ENCODE measurements at regions not wholly inside any gene's neighbourhood (a gene's known extent, or its start where the extent isn't known, plus 50 kb on each side); places are given as distances from the start of the nearest gene placed in this dataset.
A peak's percentile ranks its signal among the peaks of the same experiment; 100 is the strongest.

DNA sequence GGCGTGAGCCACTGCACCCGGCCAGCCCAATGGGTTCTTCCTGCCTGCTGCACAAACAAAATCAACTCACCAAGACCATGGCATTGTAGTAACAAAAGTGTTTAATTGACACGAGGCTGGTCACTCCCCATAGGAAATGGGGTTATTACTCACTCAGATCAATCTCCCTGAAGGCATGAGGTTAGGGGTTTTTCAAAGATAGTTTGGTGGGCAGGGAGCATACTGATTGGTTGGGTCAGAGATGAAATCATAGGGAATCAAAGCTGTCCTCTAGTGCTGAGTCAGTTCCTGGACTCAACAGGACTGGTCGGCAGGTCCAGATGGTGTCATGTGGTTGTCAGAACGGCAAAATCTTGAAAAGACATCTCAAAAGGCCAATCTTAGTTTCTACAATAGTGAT is 122.1 kb downstream of the TMEM17 start:
- no peak for DNase-seq (ENCODE audit: low read depth)
- no peaks in the 10 kb centered on the region for H3K27me3 ChIP-seq (ENCODE audit: control insufficient read depth, insufficient read depth, low read length)
- TF ChIP-seq, protein P1, sequence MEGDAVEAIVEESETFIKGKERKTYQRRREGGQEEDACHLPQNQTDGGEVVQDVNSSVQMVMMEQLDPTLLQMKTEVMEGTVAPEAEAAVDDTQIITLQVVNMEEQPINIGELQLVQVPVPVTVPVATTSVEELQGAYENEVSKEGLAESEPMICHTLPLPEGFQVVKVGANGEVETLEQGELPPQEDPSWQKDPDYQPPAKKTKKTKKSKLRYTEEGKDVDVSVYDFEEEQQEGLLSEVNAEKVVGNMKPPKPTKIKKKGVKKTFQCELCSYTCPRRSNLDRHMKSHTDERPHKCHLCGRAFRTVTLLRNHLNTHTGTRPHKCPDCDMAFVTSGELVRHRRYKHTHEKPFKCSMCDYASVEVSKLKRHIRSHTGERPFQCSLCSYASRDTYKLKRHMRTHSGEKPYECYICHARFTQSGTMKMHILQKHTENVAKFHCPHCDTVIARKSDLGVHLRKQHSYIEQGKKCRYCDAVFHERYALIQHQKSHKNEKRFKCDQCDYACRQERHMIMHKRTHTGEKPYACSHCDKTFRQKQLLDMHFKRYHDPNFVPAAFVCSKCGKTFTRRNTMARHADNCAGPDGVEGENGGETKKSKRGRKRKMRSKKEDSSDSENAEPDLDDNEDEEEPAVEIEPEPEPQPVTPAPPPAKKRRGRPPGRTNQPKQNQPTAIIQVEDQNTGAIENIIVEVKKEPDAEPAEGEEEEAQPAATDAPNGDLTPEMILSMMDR (IDR thresholded peaks at IDR 0.05; ENCODE audit: insufficient read depth, low read length, poor library complexity, severe bottlenecking), result no peak
- H3K36me3 ChIP-seq (ENCODE audit: control insufficient read depth, insufficient read depth, low read length), result no peaks in the 10 kb centered on the region
- H3K4me3 ChIP-seq (ENCODE audit: low read depth, low read length), result no peak overlapping the region

DNA sequence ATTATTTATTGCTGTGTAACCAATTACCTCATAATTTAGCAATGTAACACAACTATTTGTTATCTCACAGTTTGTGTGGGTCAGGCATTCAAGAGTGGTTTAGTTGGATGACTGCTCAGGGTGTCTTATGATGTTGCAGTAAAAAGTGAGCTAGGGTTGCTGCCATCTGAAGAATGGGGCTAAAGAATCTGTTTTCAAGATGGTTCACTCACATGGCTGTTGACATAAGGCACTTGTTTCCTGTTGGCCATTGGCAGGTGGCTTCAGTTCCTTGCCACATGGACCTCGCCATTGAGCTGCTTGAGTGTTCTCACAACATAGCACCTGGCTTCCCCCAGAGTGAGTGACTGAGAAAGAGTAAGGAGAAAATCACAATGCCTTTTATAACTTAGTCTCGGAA is 123.2 kb downstream of the TMEM17 start:
- H3K27me3 ChIP-seq (ENCODE audit: control insufficient read depth, insufficient read depth, low read length), result no peaks in the 10 kb centered on the region
- no peak overlapping the region for H3K4me3 ChIP-seq (ENCODE audit: low read depth, low read length)
- TF ChIP-seq, protein P1 (IDR thresholded peaks at IDR 0.05; ENCODE audit: insufficient read depth, low read length, poor library complexity, severe bottlenecking), result no peak
- no peaks in the 10 kb centered on the region for H3K36me3 ChIP-seq (ENCODE audit: control insufficient read depth, insufficient read depth, low read length)
- no peak for DNase-seq (ENCODE audit: low read depth)

DNA sequence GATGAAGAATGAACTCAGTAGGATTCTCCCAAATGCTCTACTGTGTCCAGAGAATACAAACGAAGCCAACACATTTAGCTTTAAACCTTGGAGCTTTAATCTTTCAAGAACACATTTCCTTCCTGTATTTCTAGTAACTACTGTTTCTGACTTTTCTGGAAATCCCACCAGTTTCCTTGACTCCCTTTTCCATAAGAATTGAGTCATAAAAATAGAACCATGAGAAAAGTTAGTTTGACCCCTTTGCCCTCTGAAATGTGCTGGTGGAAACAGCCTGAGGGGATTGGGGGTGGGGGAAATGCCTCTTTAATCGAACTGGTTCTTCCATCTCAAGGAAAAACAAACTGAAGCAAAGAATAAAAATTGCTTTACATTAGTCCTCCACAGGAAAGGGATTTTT is 123.9 kb downstream of the TMEM17 start:
- no peak for DNase-seq (ENCODE audit: low read depth)
- Histone ChIP-seq H3K36me3 (ENCODE audit: control insufficient read depth, insufficient read depth, low read length) (no peaks in the 10 kb centered on the region), H3K4me3 (ENCODE audit: low read depth, low read length) (no peak overlapping the region), H3K27me3 (ENCODE audit: control insufficient read depth, insufficient read depth, low read length) (no peaks in the 10 kb centered on the region)
- TF ChIP-seq, protein P1 (IDR thresholded peaks at IDR 0.05; ENCODE audit: insufficient read depth, low read length, poor library complexity, severe bottlenecking), result no peak

DNA sequence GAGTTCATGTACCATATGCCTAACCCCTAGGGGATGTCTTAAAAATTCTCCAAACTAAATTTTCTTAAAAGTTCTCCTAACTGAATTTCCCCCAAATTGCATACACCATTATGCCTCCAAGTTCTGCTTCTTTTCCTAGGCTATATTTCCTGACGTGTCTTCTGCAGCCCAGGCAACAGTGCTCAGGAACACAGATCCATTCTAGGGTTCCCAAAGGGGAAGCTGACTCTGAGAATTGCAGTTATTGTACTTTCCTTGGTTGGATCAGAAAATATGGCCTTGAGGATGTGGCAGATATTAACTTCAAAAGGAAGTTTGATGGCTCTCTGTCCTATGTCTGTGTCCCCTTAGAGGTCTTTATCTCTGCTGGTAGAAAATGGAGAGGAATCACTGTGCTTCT is 124.3 kb downstream of the TMEM17 start:
- H3K27me3 ChIP-seq (ENCODE audit: control insufficient read depth, insufficient read depth, low read length), result no peaks in the 10 kb centered on the region
- H3K36me3 ChIP-seq (ENCODE audit: control insufficient read depth, insufficient read depth, low read length), result no peaks in the 10 kb centered on the region
- TF ChIP-seq, protein P1 (IDR thresholded peaks at IDR 0.05; ENCODE audit: insufficient read depth, low read length, poor library complexity, severe bottlenecking), result no peak
- DNase-seq (ENCODE audit: low read depth), result no peak
- no peak overlapping the region for H3K4me3 ChIP-seq (ENCODE audit: low read depth, low read length)

DNA sequence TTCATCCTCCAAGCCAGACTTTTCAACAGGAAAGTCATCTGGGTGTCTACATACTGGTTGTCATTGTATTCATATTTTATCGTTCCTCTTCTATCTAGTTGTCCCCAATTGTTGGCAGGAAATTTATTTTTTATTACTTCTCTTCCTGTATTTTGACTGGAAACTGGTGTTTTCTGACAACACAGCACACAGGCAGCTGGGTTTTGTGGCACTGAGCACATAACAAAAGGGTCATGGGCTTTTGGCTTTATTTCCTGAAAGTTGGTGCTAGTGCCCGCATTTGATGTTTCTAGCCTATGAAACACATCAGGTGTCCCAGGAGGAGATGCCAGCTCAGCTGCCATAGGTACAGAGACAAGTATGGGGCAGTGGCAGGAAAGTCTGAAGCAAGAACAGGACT is 126.4 kb downstream of the TMEM17 start:
- TF ChIP-seq, protein P1 (IDR thresholded peaks at IDR 0.05; ENCODE audit: insufficient read depth, low read length, poor library complexity, severe bottlenecking), result no peak
- DNase-seq (ENCODE audit: low read depth), result no peak
- no peaks in the 10 kb centered on the region for H3K27me3 ChIP-seq (ENCODE audit: control insufficient read depth, insufficient read depth, low read length)
- no peaks in the 10 kb centered on the region for H3K36me3 ChIP-seq (ENCODE audit: control insufficient read depth, insufficient read depth, low read length)
- H3K4me3 ChIP-seq (ENCODE audit: low read depth, low read length), result no peak overlapping the region

DNA sequence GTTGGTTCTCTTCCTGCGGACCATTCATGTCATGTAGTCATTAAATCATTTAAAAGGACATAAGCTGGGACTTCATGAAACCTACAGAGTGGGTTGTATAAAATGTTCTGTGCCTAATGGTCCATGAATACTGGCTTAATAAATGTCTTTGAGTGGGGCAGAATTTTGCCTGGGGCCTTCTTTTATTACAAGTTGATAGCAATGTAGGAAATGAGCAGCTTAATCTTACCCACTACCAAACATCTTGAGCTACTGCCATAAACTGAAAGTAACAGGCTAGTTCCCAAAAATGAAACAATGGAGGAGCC is 130.9 kb downstream of the TMEM17 start:
- TF ChIP-seq, protein P1 (IDR thresholded peaks at IDR 0.05; ENCODE audit: insufficient read depth, low read length, poor library complexity, severe bottlenecking), result no peak
- DNase-seq (ENCODE audit: low read depth), result peak; percentile 19
- Histone ChIP-seq H3K27me3 (ENCODE audit: control insufficient read depth, insufficient read depth, low read length) (no peaks in the 10 kb centered on the region), H3K4me3 (ENCODE audit: low read depth, low read length) (no peak overlapping the region), H3K36me3 (ENCODE audit: control insufficient read depth, insufficient read depth, low read length) (no peaks in the 10 kb centered on the region)

Measured in kidney epithelial cell (primary cell).